AG04449 (cell line): ENCODE measurements at regions not wholly inside any gene's neighbourhood (a gene's known extent, or its start where the extent isn't known, plus 50 kb on each side); places are given as distances from the start of the nearest gene placed in this dataset.

Source experiments
- CTCF ChIA-PET: fragments of 350-600 bp; formaldehyde crosslinking; extraction: SDS; loops from one replicate; lab custom pipeline; 2021; ENCODE audit warnings: antibody characterized with exemption; lab: Yijun Ruan, JAX
- POLR2A ChIA-PET: fragments of 400-600, 350-600 bp; formaldehyde crosslinking; extraction: SDS; loops from one replicate; lab custom pipeline; 2020; ENCODE audit warnings: antibody characterized with exemption, inconsistent platforms; lab: Yijun Ruan, JAX
- DNase-seq: peaks from one replicate; pipeline ENCODE4 v3.0.0-alpha.2; 2010; ENCODE audit warnings: low read depth, low spot score
- H3K4me3 ChIP-seq: 2 replicates; pipeline ENCODE4 v1.5.1; 2011; ENCODE audit warnings: low read depth, mild to moderate bottlenecking, control low read depth, low read length
- TF ChIP-seq, protein P1 (sequence below): IDR thresholded peaks from one replicate; pipeline ENCODE4 v1.5.1; 2011; ENCODE audit warnings: mild to moderate bottlenecking, moderate library complexity, low read length, control low read depth, inconsistent platforms; ENCODE audit not compliant: insufficient read depth; ENCODE audit errors: missing control alignments

DNA sequence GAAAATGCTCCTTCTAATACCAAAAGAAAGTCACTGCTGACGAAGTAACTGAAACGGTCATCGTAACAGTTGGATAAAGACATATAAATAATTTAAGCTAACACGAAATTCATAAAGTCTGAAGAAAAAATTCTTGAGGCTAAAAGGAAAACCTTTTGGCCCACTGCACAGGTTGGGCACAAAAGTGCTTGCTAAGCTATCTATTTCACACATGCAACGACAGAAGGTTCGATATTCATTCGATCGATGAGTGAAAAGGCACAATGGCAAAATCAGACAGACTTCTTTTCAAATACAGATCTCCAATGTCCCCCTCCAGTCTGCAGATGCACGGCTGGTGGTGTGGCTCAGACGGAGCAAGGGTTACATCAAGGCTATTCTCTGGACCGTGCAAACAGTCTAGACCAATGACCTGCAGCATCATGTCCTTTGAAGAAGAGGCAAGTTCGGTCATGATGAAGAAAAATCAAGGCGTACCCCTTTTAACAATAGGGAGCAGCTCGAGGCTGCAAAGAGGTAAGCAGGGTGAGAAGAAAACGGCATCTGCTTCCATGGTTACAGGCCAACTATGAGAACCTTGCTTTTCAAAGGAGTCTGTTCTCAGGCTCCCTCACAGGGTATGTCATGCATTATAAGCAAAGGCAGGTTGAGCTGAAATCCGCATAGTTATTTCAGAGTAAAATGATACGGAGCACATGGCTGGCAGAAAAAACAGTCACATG is 579.6 kb downstream of the USP25 start:
- H3K4me3 ChIP-seq: no peak overlapping the region
- DNase-seq: no peak
- ChIA-PET POLR2A (no interaction called here), CTCF (interaction anchor here (2.8 kb wide), 1 partner anchor 21 kb away, joined by 8 read pairs; no protein-coding TSS in a partner anchor)
- TF ChIP-seq, protein P1, sequence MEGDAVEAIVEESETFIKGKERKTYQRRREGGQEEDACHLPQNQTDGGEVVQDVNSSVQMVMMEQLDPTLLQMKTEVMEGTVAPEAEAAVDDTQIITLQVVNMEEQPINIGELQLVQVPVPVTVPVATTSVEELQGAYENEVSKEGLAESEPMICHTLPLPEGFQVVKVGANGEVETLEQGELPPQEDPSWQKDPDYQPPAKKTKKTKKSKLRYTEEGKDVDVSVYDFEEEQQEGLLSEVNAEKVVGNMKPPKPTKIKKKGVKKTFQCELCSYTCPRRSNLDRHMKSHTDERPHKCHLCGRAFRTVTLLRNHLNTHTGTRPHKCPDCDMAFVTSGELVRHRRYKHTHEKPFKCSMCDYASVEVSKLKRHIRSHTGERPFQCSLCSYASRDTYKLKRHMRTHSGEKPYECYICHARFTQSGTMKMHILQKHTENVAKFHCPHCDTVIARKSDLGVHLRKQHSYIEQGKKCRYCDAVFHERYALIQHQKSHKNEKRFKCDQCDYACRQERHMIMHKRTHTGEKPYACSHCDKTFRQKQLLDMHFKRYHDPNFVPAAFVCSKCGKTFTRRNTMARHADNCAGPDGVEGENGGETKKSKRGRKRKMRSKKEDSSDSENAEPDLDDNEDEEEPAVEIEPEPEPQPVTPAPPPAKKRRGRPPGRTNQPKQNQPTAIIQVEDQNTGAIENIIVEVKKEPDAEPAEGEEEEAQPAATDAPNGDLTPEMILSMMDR: no peak

DNA sequence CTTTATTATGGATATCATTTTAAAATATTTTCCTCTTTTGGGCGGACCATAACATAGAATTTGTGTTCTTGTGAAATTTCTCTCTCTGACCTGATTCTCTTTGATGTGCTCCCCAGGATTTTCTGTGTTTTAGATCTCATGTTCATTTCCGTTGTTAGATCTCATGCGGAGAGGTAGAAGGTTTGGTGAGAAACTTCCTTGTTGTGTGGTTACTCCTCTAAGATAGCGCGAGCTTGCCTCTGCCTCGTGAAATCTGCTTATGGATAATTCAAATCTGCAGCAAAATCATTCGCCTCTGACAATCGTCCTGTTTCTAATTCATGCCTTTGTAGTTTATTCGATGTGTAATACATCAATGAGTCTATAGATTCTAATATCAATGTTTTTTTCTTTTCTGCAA is 580.4 kb downstream of the USP25 start:
- CTCF ChIA-PET: interaction anchor here (2.8 kb wide), 1 partner anchor 20 kb away, joined by 8 read pairs; no protein-coding TSS in a partner anchor
- DNase-seq: no peak
- H3K4me3 ChIP-seq: no peak overlapping the region

GRCh38 chr21:16311229-16311628 is 581.4 kb downstream of the USP25 start:
- TF ChIP-seq, protein P1: no peak
- POLR2A ChIA-PET: no interaction called here
- no peak overlapping the region for H3K4me3 ChIP-seq
- CTCF ChIA-PET: no interaction called here
- no peak for DNase-seq

More for the DNA sequence above, 580.4 kb downstream of the USP25 start:
- POLR2A ChIA-PET: no interaction called here
- TF ChIP-seq, protein P1: no peak

DNA sequence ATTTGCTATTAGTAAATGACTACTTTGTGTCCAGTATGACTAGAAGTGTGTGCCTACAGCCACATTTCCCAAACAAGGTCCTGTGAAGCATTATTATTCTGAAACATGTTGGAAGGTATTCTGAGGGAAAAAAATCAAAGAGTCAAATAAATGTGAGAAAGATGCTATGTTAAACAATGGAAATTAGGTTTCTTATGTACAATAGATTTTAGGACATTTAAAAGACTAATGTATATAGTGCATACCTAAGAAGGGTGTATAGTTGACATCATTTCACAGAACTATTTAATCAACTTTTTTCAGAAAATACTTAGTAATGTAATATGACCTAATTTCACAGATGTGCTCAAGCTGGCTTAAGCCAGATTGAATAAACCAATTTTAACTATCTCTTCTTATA is 582.5 kb downstream of the USP25 start:
- POLR2A ChIA-PET: no interaction called here
- no peak overlapping the region for H3K4me3 ChIP-seq
- no peak for DNase-seq
- CTCF ChIA-PET: interaction anchor here (0.9 kb wide), 1 partner anchor 8 kb away, joined by 3 read pairs; no protein-coding TSS in a partner anchor
- TF ChIP-seq, protein P1: no peak

DNA sequence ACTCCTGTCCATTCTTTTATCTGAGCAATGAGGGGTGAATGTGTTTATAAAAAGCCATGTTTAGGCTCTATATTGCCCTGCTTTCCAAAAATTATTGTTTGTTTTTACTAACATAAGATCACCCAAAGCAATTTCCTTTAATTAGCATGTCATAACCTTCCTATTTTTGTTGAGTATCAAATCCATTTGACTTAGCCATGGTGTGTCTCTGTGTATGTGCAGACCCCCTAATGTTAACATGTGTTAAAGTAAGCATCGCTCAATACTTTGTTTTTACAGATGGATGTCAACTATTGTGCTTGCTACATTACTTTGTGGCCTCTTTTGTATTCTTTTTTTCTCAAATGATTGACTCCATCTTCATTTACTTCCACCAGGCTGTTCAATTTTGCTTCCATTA is 585.4 kb downstream of the USP25 start:
- TF ChIP-seq, protein P1: no peak
- POLR2A ChIA-PET: no interaction called here
- no peak overlapping the region for H3K4me3 ChIP-seq
- no peak for DNase-seq
- CTCF ChIA-PET: no interaction called here

- POLR2A ChIA-PET: no interaction called here
- CTCF ChIA-PET: interaction anchor here (1.0 to 1.6 kb wide), 3 partner anchors 10 to 315 kb away, joined by 3 to 5 read pairs (median 4); no protein-coding TSS in a partner anchor
- TF ChIP-seq, protein P1: no peak
- H3K4me3 ChIP-seq: no peak overlapping the region
- DNase-seq: no peak
Observed at GRCh38 chr21:16318651-16319300, 589.0 kb downstream of the USP25 start.
